ENCODE measurements at regions not wholly inside any gene's neighbourhood (a gene's known extent, or its start where the extent isn't known, plus 50 kb on each side); places are given as distances from the start of the nearest gene placed in this dataset.

GRCh38 chr6:147037881-147038280 lies 166.3 kb upstream of the STXBP5 start:
- POLR2A ChIA-PET (ENCODE audit: unreplicated experiment), result no interaction called here

GRCh38 chr6:147040121-147040910 lies 163.9 kb upstream of the STXBP5 start:
- no TSS peak for BruUV-seq (replicated peaks)
- Histone ChIP-seq H3F3A (ENCODE audit: insufficient read depth, low read depth) (no peaks in the 10 kb centered on the region), H3K36me3 (ENCODE audit: low read depth) (no peaks in the 10 kb centered on the region), H3K4me2 (no peak overlapping the region), H3K79me2 (ENCODE audit: low read depth) (no peaks in the 10 kb centered on the region), H4K20me1 (ENCODE audit: insufficient read depth) (no peaks in the 10 kb centered on the region), H3K9me2 (ENCODE audit: insufficient read depth) (no peaks in the 10 kb centered on the region; the same call in 1 of the 2 replicates), H3K27me3 (ENCODE audit: insufficient read depth, low read depth) (no peaks in the 10 kb centered on the region), H3K4me1 (replicated peaks; ENCODE audit: insufficient read depth) (no peaks in the 10 kb centered on the region), H3K4me3 (no peak overlapping the region), H3K27ac (no peak overlapping the region), H3K9me3 (ENCODE audit: insufficient read depth, low read depth) (peaks cover 17% of the 10 kb centered on the region), H2AFZ (no peak overlapping the region)
- DNase-seq, result no peak
- ChIA-PET CTCF (no interaction called here), POLR2A (ENCODE audit: unreplicated experiment) (no interaction called here)
- TF ChIP-seq EZH2 (IDR thresholded peaks at IDR 0.05; ENCODE audit: low read depth), result no peak
- TF ChIP-seq CTCF (conservative IDR thresholded peaks at IDR 0.05), result no peak
- intact Hi-C loops (cut with micrococcal nuclease; ENCODE audit: unreplicated experiment), result no loop called here

More at GRCh38 chr6:147037881-147038280, 166.3 kb upstream of the STXBP5 start:
- H3K27me3 ChIP-seq (ENCODE audit: insufficient read depth, low read depth), result no peaks in the 10 kb centered on the region
- no peak overlapping the region for H3K27ac ChIP-seq
- no peak for TF ChIP-seq EZH2 (IDR thresholded peaks at IDR 0.05; ENCODE audit: low read depth)
- TF ChIP-seq CTCF (conservative IDR thresholded peaks at IDR 0.05), result no peak
- no peak for DNase-seq
- no peak overlapping the region for H2AFZ ChIP-seq
- no peaks in the 10 kb centered on the region for H3K79me2 ChIP-seq (ENCODE audit: low read depth)
- no peaks in the 10 kb centered on the region for H4K20me1 ChIP-seq (ENCODE audit: insufficient read depth)
- no peaks in the 10 kb centered on the region; the same call in 1 of the 2 replicates for H3K9me2 ChIP-seq (ENCODE audit: insufficient read depth)
- CTCF ChIA-PET, result no interaction called here
- no peaks in the 10 kb centered on the region for H3F3A ChIP-seq (ENCODE audit: insufficient read depth, low read depth)
- no peak overlapping the region for H3K4me2 ChIP-seq
- intact Hi-C loops (cut with micrococcal nuclease; ENCODE audit: unreplicated experiment), result no loop called here
- H3K36me3 ChIP-seq (ENCODE audit: low read depth), result no peaks in the 10 kb centered on the region
- no TSS peak for BruUV-seq (replicated peaks)
- H3K4me1 ChIP-seq (replicated peaks; ENCODE audit: insufficient read depth), result no peaks in the 10 kb centered on the region
- no peaks in the 10 kb centered on the region; the same call in none of the 2 replicates for H3K9me3 ChIP-seq (ENCODE audit: insufficient read depth, low read depth)
- H3K4me3 ChIP-seq, result no peak overlapping the region

GRCh38 chr6:147042679-147043078 lies 161.5 kb upstream of the STXBP5 start:
- Histone ChIP-seq H3K9me3 (ENCODE audit: insufficient read depth, low read depth) (peaks cover 17% of the 10 kb centered on the region), H2AFZ (no peak overlapping the region), H3K4me3 (no peak overlapping the region), H3K36me3 (ENCODE audit: low read depth) (no peaks in the 10 kb centered on the region), H3K4me2 (no peak overlapping the region), H4K20me1 (ENCODE audit: insufficient read depth) (no peaks in the 10 kb centered on the region), H3K9me2 (ENCODE audit: insufficient read depth) (no peaks in the 10 kb centered on the region), H3F3A (ENCODE audit: insufficient read depth, low read depth) (no peaks in the 10 kb centered on the region), H3K4me1 (replicated peaks; ENCODE audit: insufficient read depth) (no peaks in the 10 kb centered on the region), H3K27me3 (ENCODE audit: insufficient read depth, low read depth) (no peaks in the 10 kb centered on the region), H3K27ac (no peak overlapping the region), H3K79me2 (ENCODE audit: low read depth) (no peaks in the 10 kb centered on the region)
- no TSS peak for BruUV-seq (replicated peaks)
- ChIA-PET POLR2A (ENCODE audit: unreplicated experiment) (no interaction called here), CTCF (no interaction called here)
- intact Hi-C loops (cut with micrococcal nuclease; ENCODE audit: unreplicated experiment), result no loop called here
- no peak for DNase-seq
- TF ChIP-seq EZH2 (IDR thresholded peaks at IDR 0.05; ENCODE audit: low read depth) (no peak), CTCF (conservative IDR thresholded peaks at IDR 0.05) (no peak)
